Spleen (tissue), 7 donors: ENCODE measurements at regions not wholly inside any gene's neighbourhood (a gene's known extent, or its start where the extent isn't known, plus 50 kb on each side); places are given as distances from the start of the nearest gene placed in this dataset.

Experiments
- CTCF ChIP-seq, 11 experiments: fragments of 200-600 bp in 7 of 11; fragments of 450-650 bp in 4 of 11; sonication (generic) in 4 of 11; IDR thresholded peaks in 8 of 11; conservative IDR thresholded peaks in 3 of 11; 1 replicate in 7 of 11; 2 replicates in 4 of 11; pipeline versions ENCODE4 v1.4.0 to v1.8.0; 2016 to 2021; ENCODE audit warnings: antibody characterized with exemption in 11 of 11, inconsistent platforms in 4 of 11, mild to moderate bottlenecking in 1 of 11
- POLR2A ChIP-seq, 3 donors: fragments of 450-650 bp; IDR thresholded peaks; one replicate each; pipeline ENCODE4 v1.5.1; 2017; ENCODE audit warnings: antibody characterized with exemption in 3 of 3, mild to moderate bottlenecking in 1 of 3
- POLR2AphosphoS5 ChIP-seq, 3 donors: sonication (generic); formaldehyde crosslinking; IDR thresholded peaks; one replicate each; pipeline ENCODE4 v1.5.1; 2017; ENCODE audit warnings: antibody characterized with exemption in 3 of 3
- donor health status: DM: no; HTN: no; CAD: no; lungs with moderate emphysema.
- donor health status: DM: no; HTN: no; CAD: no.
- donor health status: DM: no; HTN: no; CAD: no.

- no peak for TF ChIP-seq POLR2A (IDR thresholded peaks at IDR 0.05)
- no peak for TF ChIP-seq CTCF (IDR thresholded peaks at IDR 0.05 in 8 of 11, conservative IDR thresholded peaks at IDR 0.05 in 3 of 11)
- no peak for TF ChIP-seq POLR2AphosphoS5 (IDR thresholded peaks at IDR 0.05)
Measured at GRCh38 chr9:28653216-28653615, 1079.9 kb upstream of the C9orf72 start.
